HG02571 (cell line): ENCODE measurements at regions not wholly inside any gene's neighbourhood (a gene's known extent, or its start where the extent isn't known, plus 50 kb on each side); places are given as distances from the start of the nearest gene placed in this dataset.
A peak's percentile ranks its signal among the peaks of the same experiment; 100 is the strongest.

ENCODE experiments used
- ATAC-seq: cut with Tn5 transposase; IDR thresholded peaks from one replicate; pipeline ENCODE4 v1.9.1; 2021; ENCODE audit warnings: mild to moderate bottlenecking, moderate library complexity; ENCODE audit not compliant: unreplicated experiment

DNA sequence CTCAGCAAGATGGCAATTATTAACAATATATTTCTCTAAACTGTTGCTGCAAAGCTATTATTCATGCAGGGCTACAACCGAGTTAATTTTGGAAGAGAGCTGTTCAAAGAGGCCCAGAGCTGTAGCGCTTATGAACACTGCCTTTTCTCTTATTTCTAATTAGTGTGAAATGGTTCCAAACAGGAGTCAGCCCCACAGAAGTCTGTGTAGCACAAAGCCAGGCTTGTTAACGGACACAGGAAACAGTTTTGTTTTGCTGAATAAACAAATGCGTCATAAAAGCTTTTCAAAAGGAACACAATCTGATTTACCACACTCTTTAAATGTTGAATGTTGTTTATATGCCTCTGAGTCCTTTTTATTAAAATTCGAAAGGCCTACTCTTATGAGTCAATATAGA, 396.5 kb downstream of the ANXA1 start:
- ATAC-seq: no peak

GRCh38 chr9:73549991-73550390, 398.3 kb downstream of the ANXA1 start:
- ATAC-seq: no peak

DNA sequence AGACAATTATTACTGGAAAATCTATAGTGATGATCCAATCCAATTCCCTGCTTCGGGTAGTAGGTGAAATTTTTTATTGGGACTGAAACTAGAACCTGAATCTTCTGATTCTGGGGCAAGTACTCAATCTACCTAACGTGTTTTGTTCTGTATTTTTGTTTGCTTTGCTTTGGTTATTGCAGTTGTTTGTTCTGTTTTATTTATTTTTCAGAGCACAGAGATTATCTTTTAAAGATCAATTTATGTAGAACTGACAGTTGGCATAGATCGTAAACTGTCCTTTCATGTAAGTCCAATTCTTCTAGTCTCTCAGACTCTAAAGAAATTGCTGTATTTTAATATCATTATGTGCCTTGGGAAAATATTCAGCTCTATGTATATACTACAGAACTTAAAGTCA, 401.6 kb downstream of the ANXA1 start:
- no peak for ATAC-seq

- ATAC-seq: no peak
These were observed 406.8 kb downstream of the ANXA1 start for GRCh38 chr9:73558471-73558870.

DNA sequence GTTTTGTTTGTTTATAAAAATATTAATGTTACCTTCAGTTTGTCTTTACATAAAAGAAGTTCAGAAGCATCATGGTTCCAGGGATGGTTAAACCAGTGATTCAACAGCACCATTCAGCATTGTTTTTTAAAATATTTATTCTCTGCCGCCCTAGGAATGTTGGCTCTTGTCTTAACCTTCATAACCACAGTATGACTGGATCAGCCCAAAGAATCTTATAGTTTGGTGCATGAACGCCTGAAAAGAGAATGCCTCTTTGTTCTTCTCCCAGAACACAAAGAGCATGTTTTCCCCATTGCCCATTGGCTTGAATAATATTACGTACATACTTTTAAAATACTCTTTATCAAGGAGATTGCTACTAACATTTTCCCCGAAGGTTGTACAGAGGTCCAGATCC, 413.4 kb downstream of the ANXA1 start:
- ATAC-seq: no peak

- ATAC-seq: no peak
These were observed 414.3 kb downstream of the ANXA1 start for GRCh38 chr9:73565833-73566465.

DNA sequence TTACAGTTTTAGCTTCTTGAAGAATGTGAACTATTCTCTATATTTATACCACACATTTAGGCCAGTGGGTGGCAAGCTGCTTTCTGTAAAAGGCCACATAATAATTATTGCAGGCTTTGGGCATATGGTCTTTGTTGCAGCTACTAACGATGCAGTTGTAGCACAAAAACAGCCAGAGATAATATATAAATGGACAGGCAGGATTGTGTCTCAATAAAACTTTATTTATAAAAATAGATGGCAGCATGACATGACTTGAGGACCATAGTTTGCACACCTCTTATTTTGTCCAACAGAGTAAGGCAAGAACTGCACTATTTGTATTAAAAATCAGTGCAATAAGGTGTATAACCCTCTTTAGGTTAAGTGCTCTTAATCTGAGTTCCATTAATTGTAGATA, 415.0 kb downstream of the ANXA1 start:
- no peak for ATAC-seq

- ATAC-seq: no peak
These were observed 421.6 kb downstream of the ANXA1 start for GRCh38 chr9:73573235-73573634.

- no peak for ATAC-seq
These were observed 423.7 kb downstream of the ANXA1 start for GRCh38 chr9:73575101-73576060.

DNA sequence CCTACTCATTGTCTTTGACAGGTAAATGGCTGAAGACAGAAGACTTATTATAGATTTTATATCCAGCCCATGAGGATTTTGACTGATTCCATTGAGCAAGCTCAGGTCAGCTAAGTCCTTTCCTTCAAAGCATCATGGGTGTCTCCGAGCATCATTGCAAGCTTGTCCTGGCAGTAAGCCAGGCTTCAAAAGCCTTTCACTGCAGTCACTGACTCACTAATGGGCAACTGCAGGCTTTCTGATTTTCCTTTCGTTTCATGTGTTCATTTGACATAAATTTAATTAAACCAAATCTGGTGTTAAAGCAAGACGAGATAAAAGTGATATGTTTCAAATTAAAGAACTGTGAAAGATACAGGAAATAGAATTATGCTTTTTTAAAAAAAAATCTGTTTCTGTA, 426.2 kb downstream of the ANXA1 start:
- no peak for ATAC-seq

DNA sequence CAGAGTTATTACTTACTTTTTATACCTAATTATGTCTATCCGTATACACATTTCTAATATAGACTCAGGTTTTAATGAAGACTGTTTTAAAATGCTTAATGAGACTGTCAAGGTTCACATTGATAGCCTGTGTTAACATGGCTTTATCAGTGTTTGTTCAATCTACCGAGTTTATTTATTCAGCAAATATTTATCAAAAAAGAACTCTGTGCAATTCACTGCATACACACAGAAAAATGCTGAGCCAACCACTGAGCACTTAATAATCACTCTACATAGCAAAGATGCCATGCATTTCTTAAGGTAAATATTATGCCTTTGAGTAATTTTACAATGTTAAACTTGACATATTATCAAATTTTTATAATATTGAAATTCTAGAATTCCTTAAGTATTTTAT, 428.2 kb downstream of the ANXA1 start:
- ATAC-seq: no peak

DNA sequence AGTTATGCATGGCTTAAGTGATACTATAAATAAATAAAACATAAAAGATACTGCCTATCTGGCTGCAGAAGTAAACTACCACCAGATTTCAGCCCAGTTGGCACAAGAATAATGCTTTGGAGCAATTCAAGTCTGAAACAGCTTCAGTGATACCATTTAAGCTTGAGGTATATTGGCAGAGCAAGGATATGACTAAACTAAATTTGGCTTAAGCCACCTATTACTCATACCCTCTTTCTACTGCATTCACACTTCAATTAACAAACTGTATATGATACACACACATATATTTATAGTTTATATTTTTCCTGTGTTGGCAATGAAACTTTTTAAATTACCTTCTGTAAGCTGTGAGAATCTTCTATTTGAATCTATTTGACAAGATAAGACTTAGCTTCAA, 431.9 kb downstream of the ANXA1 start:
- no peak for ATAC-seq

- ATAC-seq: no peak
These were observed 443.4 kb downstream of the ANXA1 start for GRCh38 chr9:73595036-73595545.

- no peak for ATAC-seq
These were observed 444.7 kb downstream of the ANXA1 start for GRCh38 chr9:73596321-73596720.

GRCh38 chr9:73597039-73597438, 445.4 kb downstream of the ANXA1 start:
- ATAC-seq: no peak

DNA sequence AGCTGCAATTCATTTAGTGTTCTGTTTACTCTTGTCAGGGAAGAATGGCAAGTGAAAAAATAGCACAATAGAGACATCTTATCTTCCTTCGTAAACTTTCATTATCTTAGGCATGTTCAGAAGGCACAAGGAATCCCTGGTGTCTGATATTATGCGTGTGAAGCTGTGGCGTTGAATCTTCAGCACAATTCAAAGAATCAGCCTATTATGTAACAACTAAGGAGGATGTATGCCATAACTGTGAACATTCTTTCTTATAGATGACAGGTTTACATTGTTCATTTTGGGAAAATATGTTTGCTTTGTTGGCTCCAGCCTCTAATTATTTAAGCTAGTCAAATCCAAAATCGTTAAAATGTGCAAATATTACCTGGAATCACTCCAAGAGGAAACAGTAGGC, 446.1 kb downstream of the ANXA1 start:
- no peak for ATAC-seq

DNA sequence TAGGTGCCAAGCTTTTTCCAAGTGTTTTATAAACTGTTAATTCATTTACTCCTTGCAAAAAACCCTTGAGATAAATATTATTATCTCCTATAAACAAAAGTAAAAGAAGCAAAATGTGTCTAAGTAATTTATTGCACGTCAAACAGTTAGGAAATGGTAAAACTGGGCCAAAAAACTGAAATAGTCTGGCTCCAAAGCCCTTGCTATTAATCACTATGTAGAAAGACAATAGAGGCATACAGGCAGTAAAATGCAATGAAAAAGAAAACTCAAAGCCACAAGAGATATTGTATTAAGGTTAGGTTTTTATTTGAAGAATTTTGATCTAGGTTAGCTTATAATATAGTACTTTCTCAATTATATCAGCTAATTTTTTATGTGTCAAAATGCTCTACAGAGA, 457.7 kb downstream of the ANXA1 start:
- no peak for ATAC-seq

DNA sequence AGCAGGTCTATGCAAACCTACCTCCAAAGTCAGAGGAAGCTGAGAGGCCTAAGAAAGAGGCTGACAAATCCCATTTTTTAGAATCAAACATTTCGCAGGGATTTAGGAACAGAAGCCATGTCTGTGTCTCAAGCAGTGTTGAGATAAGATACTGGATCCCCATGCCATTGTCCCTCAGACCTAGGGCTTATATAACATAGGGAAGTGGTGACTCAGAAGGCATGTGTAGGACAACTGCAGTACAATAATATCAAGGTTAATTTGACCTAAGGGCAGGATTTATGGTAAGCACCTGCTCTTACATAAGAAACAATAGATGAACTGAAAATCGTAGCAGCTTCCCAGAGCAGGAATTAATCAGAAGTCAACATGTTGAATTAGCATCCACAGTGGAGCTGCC, 459.4 kb downstream of the ANXA1 start:
- no peak for ATAC-seq

DNA sequence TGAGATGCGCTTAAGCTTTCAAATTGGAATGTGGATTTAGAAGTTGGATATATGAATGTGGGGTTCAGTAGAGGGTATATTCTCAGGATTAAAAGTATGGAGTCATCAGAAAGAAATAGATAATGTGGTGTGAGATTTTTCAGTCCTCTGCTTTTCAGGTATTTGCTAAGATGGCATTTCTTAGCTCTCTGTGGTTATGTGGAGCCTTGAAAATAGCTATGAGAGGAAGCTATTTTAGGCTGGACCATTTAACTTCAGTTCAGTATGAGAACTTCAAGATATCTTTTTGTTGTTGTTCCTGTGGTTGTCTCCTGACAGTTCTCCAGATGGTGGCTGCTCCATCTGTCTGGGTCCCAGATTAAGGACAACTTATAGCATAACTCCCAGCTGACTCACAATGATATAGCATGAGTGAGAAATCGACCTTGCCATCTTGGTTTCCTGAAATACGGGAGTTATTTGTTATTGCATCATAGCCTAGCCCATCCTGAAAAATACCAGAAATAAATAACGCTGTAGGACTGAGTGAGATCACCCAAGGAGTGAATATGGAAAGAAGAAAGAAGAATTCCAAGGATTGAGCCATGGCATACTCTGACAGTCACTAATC, 461.5 kb downstream of the ANXA1 start:
- ATAC-seq: no peak

- ATAC-seq: no peak
These were observed 463.9 kb downstream of the ANXA1 start for GRCh38 chr9:73615557-73615956.

DNA sequence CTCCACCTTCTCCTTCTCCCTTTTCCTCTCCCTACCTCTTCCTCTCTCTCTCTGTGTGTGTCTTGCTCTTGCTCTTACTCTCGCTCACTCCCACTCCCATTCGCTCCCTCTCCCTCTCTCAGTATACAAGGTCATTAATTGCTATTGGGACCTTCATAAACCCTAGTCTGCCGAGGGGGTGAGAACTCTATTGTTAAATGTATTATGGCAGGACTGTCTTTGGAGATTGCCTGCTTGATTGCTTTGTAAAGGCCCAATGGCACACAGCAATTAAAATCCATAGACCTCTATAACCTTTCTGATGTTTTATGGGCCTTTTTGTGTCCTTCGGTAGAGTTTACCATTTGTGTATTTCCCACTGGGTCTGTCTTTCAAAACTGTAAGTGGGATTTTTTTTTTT, 465.9 kb downstream of the ANXA1 start:
- ATAC-seq: no peak

- peak; percentile 54 for ATAC-seq
These were observed 489.3 kb downstream of the ANXA1 start for GRCh38 chr9:73640971-73641370.
